IMR-90 (cell line): ENCODE measurements at regions not wholly inside any gene's neighbourhood (a gene's known extent, or its start where the extent isn't known, plus 50 kb on each side); places are given as distances from the start of the nearest gene placed in this dataset.

ENCODE experiments used
- ATAC-seq: fragments of 200-7000 bp; cut with Tn5 transposase; 2 replicates; pipeline ENCODE4 v1.9.1; 2020; ENCODE audit warnings: low read depth, mild to moderate bottlenecking, moderate library complexity
- BruUV-seq: library from RNA; stranded (reverse); fragments of 400-500 nt; replicated peaks from 2 replicates; lab custom pipeline; 2021; lab: Mats Ljungman, UMichigan
- CTCF ChIA-PET: fragments of 300-600 bp; formaldehyde crosslinking; extraction: SDS; loops from one replicate; lab custom pipeline; 2021; ENCODE audit warnings: antibody characterized with exemption; lab: Yijun Ruan, JAX
- POLR2A ChIA-PET: fragments of 300-600 bp; sonication (Branson Sonifier 250); formaldehyde crosslinking; loops from one replicate; lab custom pipeline; 2022; ENCODE audit warnings: antibody characterized with exemption; ENCODE audit not compliant: unreplicated experiment; lab: Charles Lee
- DNase-seq: peaks from one replicate; pipeline ENCODE4 v3.0.0; 2013
- H2AFZ ChIP-seq: replicated peaks from 2 replicates; pipeline ENCODE3; 2013; ENCODE audit warnings: low read length, mild to moderate bottlenecking; ENCODE audit not compliant: poor library complexity
- H2AK5ac ChIP-seq: 2 replicates; pipeline ENCODE4 v1.6.1; 2013; ENCODE audit warnings: low read depth, low read length, inconsistent platforms
- H2AK9ac ChIP-seq: replicated peaks from 2 replicates; pipeline ENCODE3; 2013; ENCODE audit warnings: mild to moderate bottlenecking, low read depth, low read length, moderate library complexity; ENCODE audit not compliant: poor library complexity
- H2BK120ac ChIP-seq: 2 replicates; pipeline ENCODE4 v1.6.1; 2013; ENCODE audit warnings: low read depth, low read length, inconsistent platforms
- H2BK15ac ChIP-seq: 3 replicates; pipeline ENCODE4 v1.6.1; 2013; ENCODE audit warnings: low read depth, low read length, inconsistent platforms
- H2BK20ac ChIP-seq: 2 replicates; pipeline ENCODE4 v1.6.1; 2013; ENCODE audit warnings: low read depth, mild to moderate bottlenecking, inconsistent platforms, low read length, moderate library complexity
- H2BK5ac ChIP-seq: 2 replicates; pipeline ENCODE4 v1.6.1; 2013; ENCODE audit warnings: mild to moderate bottlenecking, low read depth, low read length, inconsistent platforms; ENCODE audit not compliant: poor library complexity, severe bottlenecking
- H3K14ac ChIP-seq: replicated peaks from 2 replicates; pipeline ENCODE4 v1.6.1; 2013; ENCODE audit warnings: low read depth, low read length, inconsistent platforms
- H3K18ac ChIP-seq: 2 replicates; pipeline ENCODE4 v1.6.1; 2013; ENCODE audit warnings: low read depth, low read length, control low read depth
- H3K23ac ChIP-seq: 2 replicates; pipeline ENCODE4 v1.6.1; 2013; ENCODE audit warnings: low read depth, low read length, inconsistent platforms
- H3K27ac ChIP-seq: 2 replicates; pipeline ENCODE4 v1.5.1; 2013; ENCODE audit warnings: mild to moderate bottlenecking, control low read depth, low read length; ENCODE audit not compliant: insufficient read depth
- H3K27me3 ChIP-seq: 2 replicates; pipeline ENCODE4 v1.6.1; 2013; ENCODE audit warnings: low read length; ENCODE audit not compliant: control insufficient read depth, insufficient read depth
- H3K36me3 ChIP-seq: 2 replicates; pipeline ENCODE4 v1.6.1; 2013; ENCODE audit warnings: low read length, mixed read lengths; ENCODE audit not compliant: control insufficient read depth, insufficient read depth
- H3K4ac ChIP-seq: 2 replicates; pipeline ENCODE4 v1.6.1; 2013; ENCODE audit warnings: low read depth, low read length, inconsistent platforms
- H3K4me1 ChIP-seq: 2 replicates; pipeline ENCODE4 v1.6.1; 2013; ENCODE audit warnings: low read length, mixed read lengths; ENCODE audit not compliant: control insufficient read depth, insufficient read depth
- H3K4me2 ChIP-seq: 2 replicates; pipeline ENCODE4 v1.6.1; 2013; ENCODE audit warnings: low read depth, mild to moderate bottlenecking, control low read depth, low read length, moderate library complexity
- H3K4me3 ChIP-seq: 2 replicates; pipeline ENCODE4 v1.5.1; 2013; ENCODE audit warnings: low read depth, mild to moderate bottlenecking, control low read depth, low read length, moderate library complexity; ENCODE audit not compliant: insufficient read depth
- H3K56ac ChIP-seq: 2 replicates; pipeline ENCODE4 v1.6.1; 2013; ENCODE audit warnings: low read length, inconsistent platforms; ENCODE audit not compliant: insufficient read depth; ENCODE audit errors: extremely low read depth
- H3K79me1 ChIP-seq, 2 experiments: 2 replicates each; pipeline ENCODE4 v1.6.1; 2013; ENCODE audit warnings: low read length in 2 of 2, inconsistent platforms in 1 of 2, low read depth in 1 of 2
- H3K9ac ChIP-seq: 2 replicates; pipeline ENCODE4 v1.6.1; 2013; ENCODE audit warnings: low read depth, low read length, control low read depth
- H3K9me1 ChIP-seq: 2 replicates; pipeline ENCODE4 v1.6.1; 2013; ENCODE audit warnings: low read length, inconsistent platforms; ENCODE audit not compliant: insufficient read depth
- H3K9me3 ChIP-seq: 2 replicates; pipeline ENCODE4 v1.6.1; 2013; ENCODE audit warnings: low read length; ENCODE audit not compliant: control insufficient read depth, insufficient read depth
- H4K20me1 ChIP-seq: 2 replicates; pipeline ENCODE4 v1.6.1; 2013; ENCODE audit warnings: low read length, inconsistent platforms; ENCODE audit not compliant: insufficient read depth
- H4K5ac ChIP-seq: 2 replicates; pipeline ENCODE4 v1.6.1; 2013; ENCODE audit warnings: mild to moderate bottlenecking, low read depth, low read length, control low read depth
- H4K8ac ChIP-seq, 2 experiments: 2 replicates each; pipeline ENCODE4 v1.6.1; 2013; ENCODE audit warnings: low read depth in 2 of 2, low read length in 2 of 2, control low read depth in 1 of 2, inconsistent platforms in 1 of 2
- H4K91ac ChIP-seq: 2 replicates; pipeline ENCODE4 v1.6.1; 2013; ENCODE audit warnings: low read depth, low read length, inconsistent platforms; ENCODE audit not compliant: insufficient read depth
- BHLHE40 ChIP-seq: fragments of 150-350 bp; IDR thresholded peaks from 2 replicates; pipeline ENCODE4 v1.6.1; 2016; ENCODE audit warnings: mild to moderate bottlenecking, low read depth, low read length
- CEBPB ChIP-seq: IDR thresholded peaks from 2 replicates; pipeline ENCODE4 v1.6.1; 2012; ENCODE audit warnings: low read depth, low read length, improper control_type of control experiment
- CHD1 ChIP-seq: IDR thresholded peaks from 2 replicates; pipeline ENCODE4 v1.6.1; 2012; ENCODE audit warnings: low read depth, low read length, improper control_type of control experiment
- CTCF ChIP-seq: conservative IDR thresholded peaks from 2 replicates; pipeline ENCODE4 v1.5.1; 2012; ENCODE audit warnings: mild to moderate bottlenecking, low read depth, low read length, improper control_type of control experiment
- ELK1 ChIP-seq: fragments of 150-350 bp; IDR thresholded peaks from 2 replicates; pipeline ENCODE4 v1.6.1; 2016; ENCODE audit warnings: low read depth, mild to moderate bottlenecking, low read length, moderate library complexity, borderline replicate concordance
- FOS ChIP-seq: fragments of 150-350 bp; IDR thresholded peaks from 2 replicates; pipeline ENCODE4 v1.6.1; 2016; ENCODE audit warnings: low read depth, low read length
- MAFK ChIP-seq: IDR thresholded peaks from 2 replicates; pipeline ENCODE4 v1.6.1; 2012; ENCODE audit warnings: low read depth, low read length, improper control_type of control experiment
- MAZ ChIP-seq: IDR thresholded peaks from 2 replicates; pipeline ENCODE4 v1.6.1; 2012; ENCODE audit warnings: low read depth, mild to moderate bottlenecking, low read length, improper control_type of control experiment, moderate library complexity, borderline replicate concordance
- MXI1 ChIP-seq: IDR thresholded peaks from 2 replicates; pipeline ENCODE4 v1.6.1; 2012; ENCODE audit warnings: low read depth, mild to moderate bottlenecking, low read length, moderate library complexity, borderline replicate concordance
- NFE2L2 ChIP-seq: fragments of 150-350 bp; IDR thresholded peaks from 2 replicates; pipeline ENCODE4 v1.6.1; 2016; ENCODE audit warnings: low read depth, mild to moderate bottlenecking, low read length
- POLR2A ChIP-seq: IDR thresholded peaks from 2 replicates; pipeline ENCODE4 v1.6.1; 2012; ENCODE audit warnings: mild to moderate bottlenecking, low read depth, low read length
- RAD21 ChIP-seq: IDR thresholded peaks from 2 replicates; pipeline ENCODE4 v1.6.1; 2012; ENCODE audit warnings: low read length, improper control_type of control experiment
- RCOR1 ChIP-seq: IDR thresholded peaks from 2 replicates; pipeline ENCODE4 v1.6.1; 2012; ENCODE audit warnings: mild to moderate bottlenecking, low read length, improper control_type of control experiment; ENCODE audit not compliant: insufficient replicate concordance
- RFX5 ChIP-seq: IDR thresholded peaks from 2 replicates; pipeline ENCODE4 v1.8.0; 2012; ENCODE audit warnings: low read depth, mild to moderate bottlenecking, low read length, moderate library complexity
- SMC3 ChIP-seq: fragments of 150-350 bp; IDR thresholded peaks from 2 replicates; pipeline ENCODE4 v1.6.1; 2016; ENCODE audit warnings: low read depth, mild to moderate bottlenecking, antibody characterized with exemption, low read length, moderate library complexity
- USF2 ChIP-seq: fragments of 150-350 bp; IDR thresholded peaks from 2 replicates; pipeline ENCODE4 v1.6.1; 2017; ENCODE audit warnings: mild to moderate bottlenecking, antibody characterized with exemption, low read length, low read depth
- WGBS, 2 experiments: methylation state at CpG; one replicate each; pipeline versions ENCODE4 v1.1.5 to v1.1.7; 2013; ENCODE audit warnings: missing lambda C conversion rate in 2 of 2; ENCODE audit not compliant: insufficient read length in 1 of 2; ENCODE audit errors: extremely low coverage in 2 of 2; 5-methylcytosine and 5-hydroxymethylcytosine counted together
- dilution Hi-C: fragments of 300-500 bp; cut with HindIII; formaldehyde crosslinking; loops from one replicate; pipeline ENCODE4 v1.14.3; 2018; ENCODE audit warnings: low sequenced_read_pairs; ENCODE audit not compliant: unreplicated experiment
- in situ Hi-C: fragments of 300-500 bp; cut with MboI; formaldehyde crosslinking; loops from 3 replicates; pipeline ENCODE4 v1.14.3; 2019; ENCODE audit warnings: low sequenced_read_pairs, inconsistent platforms, mixed read lengths
- intact Hi-C: fragments of 100-400 bp; cut with micrococcal nuclease; formaldehyde crosslinking; loops from 2 replicates; pipeline ENCODE4 v1.10.0; 2022

- H2AFZ ChIP-seq: no peak overlapping the region
These were observed 493.9 kb downstream of the HTR7 start for GRCh38 chr10:90363799-90364483.

More at GRCh38 chr10:90363799-90364483, 493.9 kb downstream of the HTR7 start:
- no peak overlapping the region for H3K4me2 ChIP-seq
- no peak overlapping the region for H3K4ac ChIP-seq
- H3K27me3 ChIP-seq: no peaks in the 10 kb centered on the region
- H3K4me3 ChIP-seq: no peak overlapping the region
- no peaks in the 10 kb centered on the region for H3K9me1 ChIP-seq
- BruUV-seq: no TSS peak
- ATAC-seq (no peak), DNase-seq (no peak)
- no peaks in the 10 kb centered on the region for H4K20me1 ChIP-seq
- no peak for TF ChIP-seq RAD21
- TF ChIP-seq BHLHE40: no peak
- TF ChIP-seq CTCF: no peak
- TF ChIP-seq MXI1: no peak
- TF ChIP-seq USF2: no peak
- TF ChIP-seq NFE2L2: no peak
- no peak for TF ChIP-seq RFX5
- TF ChIP-seq MAZ: no peak
- no peak for TF ChIP-seq CHD1
- no peak for TF ChIP-seq SMC3
- TF ChIP-seq POLR2A: no peak
- no peak for TF ChIP-seq MAFK
- no peak for TF ChIP-seq FOS
- TF ChIP-seq RCOR1: no peak
- TF ChIP-seq ELK1: no peak
- TF ChIP-seq CEBPB: no peak
- no peak overlapping the region for H3K23ac ChIP-seq
- in situ Hi-C loops (no loop called here), intact Hi-C loops (no loop called here), dilution Hi-C loops (no loop called here)
- no peaks in the 10 kb centered on the region for H3K79me1 ChIP-seq
- H2BK20ac ChIP-seq: no peak overlapping the region
- H4K8ac ChIP-seq: no peak overlapping the region
- H3K27ac ChIP-seq: no peak overlapping the region
- H2BK5ac ChIP-seq: no peak overlapping the region
- ChIA-PET CTCF (no interaction called here), POLR2A (no interaction called here)
- no peak overlapping the region for H2AK5ac ChIP-seq
- no peak overlapping the region for H2BK15ac ChIP-seq
- no peak overlapping the region for H3K9ac ChIP-seq
- no peak overlapping the region for H3K56ac ChIP-seq
- H3K18ac ChIP-seq: no peak overlapping the region
- H3K4me1 ChIP-seq: no peaks in the 10 kb centered on the region
- no peaks in the 10 kb centered on the region for H3K9me3 ChIP-seq
- no peak overlapping the region for H2BK120ac ChIP-seq
- H3K36me3 ChIP-seq: no peaks in the 10 kb centered on the region
- no peak overlapping the region for H4K91ac ChIP-seq
- WGBS, 2 experiments: no CpG with 5 or more reads among the region's 4 CpGs
- no peak overlapping the region for H2AK9ac ChIP-seq
- H4K5ac ChIP-seq: no peak overlapping the region
- H3K14ac ChIP-seq: no peak overlapping the region
